PFSK-1 (cell line): ENCODE measurements at regions not wholly inside any gene's neighbourhood (a gene's known extent, or its start where the extent isn't known, plus 50 kb on each side); places are given as distances from the start of the nearest gene placed in this dataset.

Source experiments
- FOXP2 ChIP-seq: optimal IDR thresholded peaks from 2 replicates; pipeline ENCODE3; 2011; ENCODE audit warnings: borderline replicate concordance, control low read depth, inconsistent platforms; ENCODE audit not compliant: insufficient read depth; ENCODE audit errors: extremely low read length, extremely low read depth
- POLR2AphosphoS5 ChIP-seq: IDR thresholded peaks from 2 replicates; pipeline ENCODE4 v1.6.1; 2012; ENCODE audit warnings: low read depth, mild to moderate bottlenecking, control low read depth, low read length, moderate library complexity
- REST ChIP-seq, 2 experiments: IDR thresholded peaks; 2 replicates each; pipeline versions ENCODE4 v1.6.1 to v1.8.0; 2011 to 2012; ENCODE audit warnings: low read depth in 2 of 2, low read length in 2 of 2, control low read depth in 1 of 2, inconsistent platforms in 1 of 2, mild to moderate bottlenecking in 1 of 2, moderate library complexity in 1 of 2; ENCODE audit not compliant: insufficient read depth in 1 of 2
- SIN3A ChIP-seq: IDR thresholded peaks from 2 replicates; pipeline ENCODE4 v1.6.1; 2012; ENCODE audit warnings: mild to moderate bottlenecking, low read length, moderate library complexity, borderline replicate concordance; ENCODE audit not compliant: insufficient read depth
- TAF1 ChIP-seq: IDR thresholded peaks from 2 replicates; pipeline ENCODE4 v1.6.1; 2012; ENCODE audit warnings: low read length, control low read depth, borderline replicate concordance; ENCODE audit not compliant: insufficient read depth

- no peak for TF ChIP-seq REST (IDR thresholded peaks at IDR 0.05; ENCODE audit: insufficient read depth in 1 of 2, low read depth in 2 of 2, low read length in 2 of 2)
- no peak for TF ChIP-seq FOXP2
- no peak for TF ChIP-seq TAF1
- TF ChIP-seq SIN3A, result no peak
- TF ChIP-seq POLR2AphosphoS5, result no peak
These were observed 1253.5 kb upstream of the CDH2 start for GRCh38 chr18:29430416-29430815.

GRCh38 chr18:29418136-29418535 is 1241.2 kb upstream of the CDH2 start:
- TF ChIP-seq SIN3A (no peak), FOXP2 (no peak), POLR2AphosphoS5 (no peak), REST (IDR thresholded peaks at IDR 0.05; ENCODE audit: insufficient read depth in 1 of 2, low read depth in 2 of 2, low read length in 2 of 2) (no peak), TAF1 (no peak)

DNA sequence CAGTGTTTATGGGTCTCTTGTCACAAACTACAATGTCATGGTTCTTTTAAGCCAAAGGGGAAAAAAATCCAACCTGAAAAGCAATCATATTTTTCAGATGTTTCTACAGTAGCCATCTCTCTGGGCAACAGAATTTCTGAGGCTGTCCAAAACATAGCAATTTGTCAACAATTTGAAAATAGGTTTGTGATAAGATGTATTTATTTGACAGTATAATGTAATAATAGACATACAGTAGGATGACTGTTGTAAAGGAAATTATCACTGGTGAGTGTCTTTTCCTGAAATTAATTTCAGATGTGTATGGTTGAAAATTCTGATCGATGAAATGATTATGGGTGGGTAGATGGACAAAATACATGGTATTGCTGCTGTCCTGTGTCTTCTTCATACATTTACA is 1230.1 kb upstream of the CDH2 start:
- TF ChIP-seq TAF1 (no peak), POLR2AphosphoS5 (no peak), REST (IDR thresholded peaks at IDR 0.05; ENCODE audit: insufficient read depth in 1 of 2, low read depth in 2 of 2, low read length in 2 of 2) (no peak), FOXP2 (no peak), SIN3A (no peak)

- TF ChIP-seq POLR2AphosphoS5 (no peak), FOXP2 (no peak), REST (IDR thresholded peaks at IDR 0.05; ENCODE audit: insufficient read depth in 1 of 2, low read depth in 2 of 2, low read length in 2 of 2) (no peak)
These were observed 1220.6 kb upstream of the CDH2 start for GRCh38 chr18:29397536-29397935.

GRCh38 chr18:29383311-29384273 is 1206.7 kb upstream of the CDH2 start:
- TF ChIP-seq SIN3A (no peak), TAF1 (no peak), POLR2AphosphoS5 (no peak), FOXP2 (no peak), REST (IDR thresholded peaks at IDR 0.05; ENCODE audit: insufficient read depth in 1 of 2, low read depth in 2 of 2, low read length in 2 of 2) (no peak)
